ENCODE measurements at regions not wholly inside any gene's neighbourhood (a gene's known extent, or its start where the extent isn't known, plus 50 kb on each side); places are given as distances from the start of the nearest gene placed in this dataset.

DNA sequence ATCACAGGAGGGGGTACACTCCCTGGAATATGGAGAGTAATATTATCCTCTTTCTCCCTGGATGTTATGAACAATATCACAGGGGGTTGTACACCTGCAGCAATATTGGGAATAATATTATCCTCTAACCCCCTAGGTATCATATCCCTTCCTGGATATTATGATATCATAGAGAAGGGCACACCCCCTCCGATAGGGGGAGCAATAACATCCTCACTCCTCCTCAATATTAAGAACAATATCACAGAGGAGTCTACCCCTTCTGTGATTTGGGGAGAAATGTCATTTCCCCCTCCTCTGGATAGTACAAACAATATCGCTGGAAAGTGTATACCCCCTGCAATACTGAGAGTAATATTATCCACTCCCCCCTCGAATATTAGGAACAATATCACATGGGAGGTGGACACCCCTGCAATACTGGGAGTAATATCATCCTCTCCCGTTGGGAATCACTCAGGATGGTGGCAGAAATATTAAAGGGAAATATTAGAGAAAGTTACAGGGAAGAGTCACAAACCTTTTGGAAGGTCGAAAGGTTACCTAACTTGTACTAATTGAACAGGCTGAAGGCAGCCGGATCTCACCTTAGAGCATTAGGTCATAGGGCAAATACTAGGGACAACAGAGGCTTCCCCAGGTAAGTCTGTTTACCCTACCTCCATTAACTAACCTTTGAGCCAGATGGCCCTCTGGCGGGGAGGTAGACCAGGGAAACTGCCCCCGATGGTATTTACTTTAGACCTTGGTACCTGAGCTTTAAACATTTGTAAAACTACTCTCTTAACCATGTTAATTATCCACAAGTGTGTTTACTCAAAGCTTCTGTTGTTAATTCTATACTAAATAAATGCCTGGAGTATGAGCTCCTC lies 57.5 kb upstream of the FREM1 start:
- DNase-seq (ENCODE audit: low read depth in 2 of 3, low spot score in 1 of 3) = no peak

- DNase-seq (ENCODE audit: low read depth in 2 of 3, low spot score in 1 of 3) = no peak
Measured at GRCh38 chr9:14962193-14962882, 52.1 kb upstream of the FREM1 start.

DNA sequence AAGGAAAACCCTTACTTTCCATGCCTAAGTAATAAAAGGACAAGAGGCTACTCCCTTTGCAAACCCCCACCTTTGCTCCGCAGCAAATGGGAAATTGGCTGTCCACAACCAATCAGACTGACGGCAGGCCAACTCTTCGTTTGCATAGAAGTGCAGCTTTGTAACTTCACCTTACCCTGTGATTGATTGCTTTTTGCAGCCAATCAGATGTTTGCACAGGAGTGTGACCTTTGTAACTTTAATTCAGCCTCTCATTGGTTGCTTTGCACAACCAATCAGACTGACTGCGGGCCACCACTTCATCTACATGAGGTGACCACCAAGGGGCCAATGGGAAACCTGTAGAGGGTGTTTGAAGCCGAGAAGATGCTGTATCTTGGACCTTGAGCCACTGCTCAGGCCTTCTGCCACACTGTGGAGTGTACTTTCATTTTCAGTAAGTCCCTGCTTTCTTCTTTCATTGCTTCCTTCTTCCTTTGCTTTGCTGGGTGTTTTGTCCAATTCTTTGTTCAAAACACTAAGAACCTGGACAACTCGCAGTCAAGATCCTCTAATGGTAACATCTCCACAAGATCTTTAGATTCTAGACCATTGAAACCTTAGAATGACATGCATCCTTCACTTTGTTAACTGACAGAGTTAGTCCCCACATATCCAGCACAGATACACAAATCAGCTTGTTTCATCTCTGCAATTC lies 51.3 kb upstream of the FREM1 start:
- DNase-seq (ENCODE audit: low read depth in 2 of 3, low spot score in 1 of 3) = no peak

- DNase-seq (ENCODE audit: low read depth in 2 of 3, low spot score in 1 of 3) = no peak
Measured at GRCh38 chr9:14960881-14961280, 50.7 kb upstream of the FREM1 start.

All from stimulated activated CD4-positive, alpha-beta T cell treated with anti-CD3 and anti-CD28 coated beads, Interleukin-12 subunit alpha, Interleukin-12 subunit beta, amount 100 ng/mL, for 48 hours (primary cell).